ENCODE measurements at regions not wholly inside any gene's neighbourhood (a gene's known extent, or its start where the extent isn't known, plus 50 kb on each side); places are given as distances from the start of the nearest gene placed in this dataset.
"Not testable (repeated sequence)": the region's sequence is repeated elsewhere in the genome, so short reads cannot be mapped to it uniquely, and the experiment has no call there.

DNA sequence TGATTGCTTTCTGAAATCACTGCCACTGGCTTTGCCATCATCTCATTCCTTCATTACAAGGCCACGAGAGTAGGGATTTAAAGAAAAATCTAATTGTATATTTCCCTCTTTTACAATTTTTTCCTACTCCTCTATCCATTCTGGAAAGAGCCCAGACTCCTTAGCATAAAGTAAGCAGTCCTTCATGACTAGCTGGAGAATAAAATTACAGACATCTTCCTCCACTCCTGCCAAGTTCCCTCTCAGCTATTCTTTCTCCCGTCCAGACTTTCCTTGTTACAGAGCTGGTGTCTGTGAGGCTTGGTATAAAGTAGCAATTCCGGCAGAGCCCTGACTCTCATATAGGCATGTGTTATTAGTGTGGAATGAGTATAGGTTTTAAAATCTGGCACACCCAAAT is 806.8 kb downstream of the PLCL1 start:
- no peak for DNase-seq

DNA sequence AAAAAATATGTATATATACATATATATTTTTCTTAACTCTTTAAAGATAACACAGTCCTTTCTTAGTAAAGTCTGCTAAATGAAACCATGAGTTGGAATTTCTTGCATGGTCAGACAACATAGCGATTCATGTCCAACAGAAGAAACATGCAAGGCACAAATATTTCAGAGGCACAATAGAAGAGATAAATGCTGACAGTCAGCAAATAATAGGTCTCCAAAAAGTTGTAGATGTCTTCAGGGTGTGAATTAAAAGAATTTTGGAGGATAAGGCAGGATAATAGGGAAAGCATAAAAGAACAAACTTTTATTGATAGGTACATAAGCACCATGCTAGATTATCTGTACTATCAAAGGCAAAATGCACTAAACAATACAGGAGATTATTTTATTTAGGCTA is 800.2 kb downstream of the PLCL1 start:
- no peak for DNase-seq

DNA sequence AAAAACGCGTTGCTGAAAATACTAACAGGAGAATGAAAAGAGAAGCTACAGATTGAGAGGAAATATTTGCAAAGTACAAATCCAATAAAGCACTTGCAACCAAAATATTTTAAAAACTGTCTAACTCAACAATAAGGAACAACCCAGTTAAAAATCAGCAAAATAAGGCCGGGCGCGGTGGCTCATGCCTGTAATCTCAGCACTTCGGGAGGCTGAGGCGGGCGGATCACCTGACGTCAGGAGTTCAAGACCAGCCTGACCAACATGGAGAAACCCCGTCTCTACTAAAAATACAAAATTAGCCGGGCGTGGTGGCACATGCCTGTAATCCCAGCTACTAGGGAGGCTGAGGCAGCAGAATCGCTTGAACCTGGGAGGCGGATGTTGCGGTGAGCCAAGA is 798.6 kb downstream of the PLCL1 start:
- not testable (repeated sequence) for DNase-seq

DNA sequence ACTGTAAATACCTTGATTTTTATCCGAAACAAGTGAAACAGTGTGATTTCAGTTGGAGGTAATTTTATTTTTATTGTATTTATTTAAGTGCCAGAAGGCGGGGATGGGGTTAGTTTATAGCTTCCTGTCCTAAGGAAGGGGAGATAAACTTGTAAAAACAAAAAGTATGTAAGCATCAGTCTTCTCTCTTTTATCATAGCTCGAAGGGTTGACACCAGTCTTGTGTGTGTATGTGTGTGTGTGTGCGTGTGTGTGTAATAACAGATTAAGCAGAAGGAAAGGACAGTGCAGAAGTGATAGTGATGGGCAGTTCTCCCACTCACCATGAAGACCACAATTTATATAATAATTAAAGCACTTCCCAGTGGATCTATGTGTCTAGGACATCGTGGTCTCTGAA is 793.3 kb downstream of the PLCL1 start:
- DNase-seq = no peak

DNA sequence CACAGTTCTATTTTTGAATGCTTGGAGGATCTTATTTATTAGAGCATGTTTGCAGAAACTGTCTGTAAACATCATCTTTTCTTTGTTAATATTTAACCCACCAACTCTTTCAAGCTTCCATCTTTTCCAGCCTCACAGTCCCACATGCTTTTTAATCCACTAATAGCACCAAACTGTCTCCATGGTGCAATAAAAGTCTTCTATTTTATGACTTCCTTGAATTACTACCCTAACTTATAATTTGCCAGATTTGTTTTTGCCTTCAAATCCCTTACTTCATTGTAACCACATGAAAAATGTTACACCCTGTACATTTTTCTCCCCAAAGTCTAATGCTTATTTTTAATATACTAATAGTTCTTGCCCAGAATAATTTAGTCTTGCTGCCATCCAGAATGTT is 792.6 kb downstream of the PLCL1 start:
- DNase-seq = no peak

DNA sequence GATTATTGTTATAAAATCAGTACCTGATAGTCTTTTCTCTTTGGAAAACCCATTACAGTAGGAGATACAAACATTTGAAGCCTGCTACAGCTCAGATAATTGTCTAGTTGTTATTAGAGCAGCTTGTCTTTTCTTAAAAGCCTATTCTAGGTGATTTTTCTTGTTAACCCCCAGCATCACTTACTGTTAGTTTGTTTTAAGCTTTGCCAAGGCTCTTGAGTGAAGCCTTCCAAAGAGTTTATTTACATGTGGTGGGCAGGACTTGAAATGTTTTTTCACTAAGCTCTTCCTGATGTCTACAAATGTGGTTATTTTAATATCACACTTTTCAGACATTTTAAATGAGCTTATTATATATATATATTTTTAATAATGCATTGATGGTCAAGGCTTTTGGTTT is 791.3 kb downstream of the PLCL1 start:
- peak; percentile 35 for DNase-seq

DNA sequence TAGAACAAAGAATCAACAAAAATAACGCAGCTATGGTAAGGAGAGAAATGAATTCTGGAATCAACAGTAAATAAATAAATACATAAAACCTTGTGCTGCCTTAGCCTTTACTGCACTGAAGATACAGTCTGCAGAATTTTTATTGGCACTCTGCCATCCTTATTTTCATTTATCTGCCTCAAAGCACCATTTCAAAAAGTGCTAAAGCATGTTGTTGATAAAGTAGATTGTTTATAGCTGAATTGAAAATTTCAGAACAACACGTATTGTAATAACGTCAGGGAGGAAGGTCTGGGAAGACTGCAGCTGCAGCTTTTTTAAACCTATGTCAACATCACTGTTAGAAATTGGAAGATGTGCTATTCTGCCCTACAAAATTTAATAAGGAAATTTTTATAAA is 787.2 kb downstream of the PLCL1 start:
- DNase-seq = no peak

DNA sequence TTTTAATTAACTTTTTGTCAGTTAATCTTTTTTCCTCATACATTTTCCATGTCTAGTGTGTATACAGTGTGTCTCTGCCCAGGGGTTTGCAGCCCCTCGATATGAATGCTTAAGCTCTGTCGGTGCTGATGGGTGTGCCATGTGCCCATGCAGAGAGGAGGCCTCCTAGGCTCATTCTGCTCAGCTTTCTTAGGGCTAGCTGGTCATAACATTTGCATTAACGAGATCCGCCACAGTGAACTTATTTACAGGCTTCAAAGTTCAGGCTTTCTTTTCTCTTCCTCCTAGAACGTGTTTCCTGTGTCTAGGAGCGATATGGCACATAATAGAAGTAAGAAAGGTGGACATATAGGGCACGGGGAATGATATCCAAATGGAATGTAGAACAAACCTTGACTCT is 783.3 kb downstream of the PLCL1 start:
- DNase-seq = no peak

DNA sequence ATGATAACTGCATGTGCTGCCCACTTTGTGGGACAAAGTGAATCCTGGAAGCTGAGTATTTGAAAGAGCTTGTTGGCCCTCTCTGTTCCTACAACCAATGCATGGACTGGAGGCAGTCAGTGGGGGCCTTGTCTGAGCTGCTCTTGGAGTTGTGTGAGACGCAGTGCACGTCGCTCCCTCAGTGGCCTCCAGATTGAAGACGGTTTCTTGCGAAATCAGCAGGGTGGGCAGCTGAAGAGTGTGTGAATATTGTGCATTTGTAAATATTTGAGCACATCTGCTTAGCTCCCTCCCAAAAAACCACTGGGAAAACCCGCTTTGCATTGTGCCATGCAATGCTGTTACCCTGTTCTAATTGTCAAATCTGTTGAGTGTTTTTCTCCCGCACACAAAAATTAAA is 782.8 kb downstream of the PLCL1 start:
- no peak for DNase-seq

DNA sequence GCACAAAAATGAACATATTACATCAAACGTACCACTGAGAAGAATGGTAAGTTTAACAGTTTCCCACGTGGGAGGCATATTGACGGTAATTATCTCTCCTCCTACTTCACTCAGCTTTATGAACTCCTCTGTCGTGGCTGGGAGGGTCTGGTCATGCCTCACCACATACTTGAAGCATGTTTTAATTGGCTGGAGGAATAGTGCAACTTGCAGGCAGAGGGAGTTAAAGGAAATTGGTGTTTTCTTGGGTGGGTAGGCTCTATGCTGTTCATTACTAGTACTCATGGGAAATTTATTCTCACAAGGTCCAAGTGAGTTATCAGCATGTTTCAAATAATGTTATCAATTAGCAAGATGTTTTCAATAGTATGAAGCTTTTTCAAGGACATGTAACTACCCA is 767.0 kb downstream of the PLCL1 start:
- DNase-seq = no peak

DNA sequence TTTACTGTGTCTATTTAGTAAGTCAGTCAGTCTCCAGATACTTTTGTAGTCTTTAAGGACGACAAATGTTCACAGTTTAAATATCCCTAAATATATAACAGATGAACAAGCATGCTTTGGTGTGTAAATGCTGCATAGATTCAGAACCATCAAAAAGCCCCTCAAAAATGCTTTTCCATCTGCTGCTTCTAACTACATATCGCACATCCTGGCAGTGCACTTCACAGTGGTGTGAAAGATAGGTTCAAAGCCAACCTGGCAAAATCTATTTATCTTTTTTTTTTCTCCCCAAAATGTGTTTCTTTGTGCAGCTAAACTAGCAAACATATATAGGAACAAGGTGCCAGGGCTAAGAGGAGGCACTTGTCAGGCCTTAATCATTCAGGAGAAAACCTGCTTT is 753.8 kb downstream of the PLCL1 start:
- no peak for DNase-seq

DNA sequence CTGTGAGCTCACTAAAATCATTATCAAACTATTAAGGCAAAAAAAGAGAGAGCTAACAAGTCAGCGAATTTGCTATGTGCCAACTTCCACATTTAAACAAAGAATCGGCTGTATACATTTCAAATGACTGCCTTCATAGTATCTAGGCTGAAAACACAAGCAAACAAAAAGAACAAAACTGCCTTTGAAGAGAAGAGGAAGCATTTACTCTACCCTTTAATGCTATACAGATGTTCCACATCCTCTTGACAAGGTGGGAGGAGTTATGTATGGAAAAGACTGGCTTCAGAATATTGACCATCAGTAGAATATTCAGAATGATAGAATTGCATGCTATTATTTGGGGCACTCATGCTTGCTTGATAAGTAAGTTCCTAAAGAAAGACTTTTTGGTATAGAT is 741.7 kb downstream of the PLCL1 start:
- peak; percentile 5 for DNase-seq

DNA sequence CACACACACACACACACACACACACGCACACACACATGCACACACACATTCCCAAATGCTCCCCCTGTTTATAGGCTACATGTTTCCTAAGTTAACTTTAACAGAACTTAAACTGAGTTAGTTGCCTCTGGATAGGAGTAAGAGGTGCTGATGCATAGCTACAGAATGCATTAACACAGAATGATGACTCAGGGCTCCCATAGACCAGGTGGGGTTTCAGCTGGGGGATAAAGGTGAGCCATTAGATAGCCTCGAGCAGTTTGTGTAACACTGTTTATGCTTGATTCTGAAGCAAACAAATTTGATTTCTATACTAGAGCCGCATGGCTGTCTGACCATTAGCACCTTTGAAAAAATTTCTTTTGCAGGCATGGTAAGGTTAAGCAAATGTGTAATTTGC is 741.0 kb downstream of the PLCL1 start:
- no peak for DNase-seq

DNA sequence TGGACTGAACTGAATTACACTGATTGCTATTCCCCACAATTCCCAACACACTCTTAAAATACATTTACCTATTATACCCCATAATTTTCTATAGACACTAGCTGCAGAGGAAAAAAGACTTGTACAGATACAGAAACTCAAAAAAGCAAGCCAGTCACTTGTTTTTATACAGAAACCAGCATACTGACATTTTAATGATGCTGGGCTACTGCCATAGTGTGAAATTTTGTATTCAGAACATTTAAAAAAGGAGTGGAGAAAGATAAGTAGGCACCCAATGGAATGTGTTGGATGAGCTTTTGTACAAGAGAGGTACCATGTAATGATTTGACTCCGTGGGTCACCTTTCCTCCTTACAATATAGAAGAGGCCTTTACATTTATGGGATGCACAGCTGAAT is 740.1 kb downstream of the PLCL1 start:
- no peak for DNase-seq

DNA sequence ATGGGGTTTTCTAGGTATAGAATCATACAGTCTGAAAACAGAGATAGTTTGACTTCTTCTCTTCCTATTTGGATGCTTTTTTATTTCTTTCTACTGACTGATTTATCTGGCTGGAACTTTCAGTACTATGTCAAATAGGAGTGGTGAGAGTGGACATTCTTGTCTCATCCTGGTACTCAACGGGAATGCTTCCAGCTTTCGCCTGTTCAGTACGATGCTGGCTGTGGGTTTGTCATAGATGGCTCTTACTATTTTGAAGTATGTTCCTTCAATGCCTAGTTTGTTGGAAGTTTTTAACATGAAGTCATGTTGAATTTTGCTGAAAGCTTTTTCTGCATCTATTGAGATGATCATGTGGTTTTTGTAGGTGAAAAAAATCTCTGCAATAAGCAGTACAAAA is 730.4 kb downstream of the PLCL1 start:
- no peak for DNase-seq

DNA sequence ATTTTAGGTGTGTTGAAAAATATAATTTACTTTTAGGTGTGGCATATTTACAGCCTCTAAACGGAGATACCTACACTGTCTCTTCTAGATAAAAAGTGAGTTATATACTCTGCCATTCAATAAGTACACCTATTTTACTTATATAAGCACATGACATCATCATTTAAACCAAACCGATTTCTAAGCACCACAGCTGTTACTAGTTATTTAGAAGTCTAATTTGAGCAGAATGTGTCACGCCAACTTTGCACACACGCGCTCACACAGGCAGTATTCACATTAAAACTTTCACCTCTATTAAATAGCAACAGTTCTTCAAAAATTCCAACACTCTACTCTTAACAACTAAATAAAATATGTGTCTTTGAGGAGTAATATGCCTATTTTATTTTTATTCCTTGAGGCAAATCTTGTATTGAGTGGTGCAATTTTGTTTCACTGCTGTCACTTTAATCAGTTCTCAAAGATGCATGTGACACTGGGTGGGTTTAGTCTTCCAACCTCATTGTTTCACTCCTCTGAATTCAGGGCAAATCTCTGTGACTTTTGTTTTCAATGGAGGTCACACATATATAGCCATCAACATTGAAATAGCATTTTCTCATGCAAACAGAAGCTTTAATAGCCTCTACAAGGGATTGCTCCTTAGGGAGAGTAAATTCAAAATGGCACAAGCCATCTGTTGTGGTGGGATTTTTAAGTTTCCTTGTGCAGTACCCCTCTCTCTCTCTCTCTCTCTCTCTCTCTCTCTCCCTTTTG is 721.0 kb downstream of the PLCL1 start:
- DNase-seq = no peak

DNA sequence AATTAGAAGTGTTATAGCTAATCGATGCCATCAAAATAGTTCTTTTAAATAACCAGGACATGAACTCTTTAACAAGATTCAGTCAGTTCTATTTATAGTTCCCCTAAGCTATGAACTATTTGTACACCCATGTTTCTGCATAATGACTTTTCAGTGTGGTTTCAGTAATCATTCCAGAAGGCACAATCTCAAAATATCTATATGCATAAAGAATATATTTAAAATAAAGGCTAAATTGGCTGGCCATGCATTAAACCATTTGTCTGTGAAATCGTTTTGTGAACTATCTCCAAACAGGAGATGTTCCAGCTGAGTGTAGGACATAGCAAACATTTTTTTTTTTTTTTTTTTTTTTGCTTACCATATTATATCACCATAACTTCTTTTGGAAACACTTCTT is 719.3 kb downstream of the PLCL1 start:
- DNase-seq = no peak

DNA sequence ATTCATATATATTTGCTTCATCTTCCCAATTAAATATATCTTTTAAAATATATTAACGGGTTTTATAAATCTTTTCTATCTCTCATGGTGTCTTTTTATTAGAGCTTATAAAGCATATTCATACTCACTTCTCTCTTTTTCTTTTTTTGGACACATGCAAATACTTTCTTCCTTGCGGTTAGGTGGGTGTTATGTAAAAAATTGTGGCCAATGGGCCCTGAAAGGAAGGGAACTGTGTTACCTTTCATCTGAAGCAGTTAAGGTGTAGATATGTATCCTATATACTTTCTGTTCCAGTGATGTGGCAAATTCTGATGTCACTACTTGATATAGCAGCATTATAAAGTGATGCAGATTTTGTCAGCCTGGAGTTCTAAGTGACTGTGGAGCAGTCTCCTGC is 714.5 kb downstream of the PLCL1 start:
- no peak for DNase-seq

DNA sequence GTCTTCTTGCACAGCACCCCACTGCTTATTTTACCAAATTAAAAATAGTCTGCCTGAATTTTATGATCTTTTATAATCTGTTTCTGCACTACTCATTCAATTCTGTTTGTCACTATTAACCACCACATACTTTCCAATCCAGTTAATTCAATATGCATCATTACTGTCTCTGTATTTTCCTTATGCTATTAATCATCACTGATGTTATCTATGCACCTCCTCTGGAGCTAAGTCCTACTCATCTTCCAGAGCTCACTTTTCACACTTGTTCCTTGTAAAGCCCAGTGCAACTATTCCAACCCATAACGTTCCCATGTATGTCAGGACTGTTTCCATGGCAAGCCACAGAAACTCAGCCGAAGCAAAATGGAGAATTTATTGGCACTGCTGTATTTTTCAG is 713.6 kb downstream of the PLCL1 start:
- DNase-seq = no peak

DNA sequence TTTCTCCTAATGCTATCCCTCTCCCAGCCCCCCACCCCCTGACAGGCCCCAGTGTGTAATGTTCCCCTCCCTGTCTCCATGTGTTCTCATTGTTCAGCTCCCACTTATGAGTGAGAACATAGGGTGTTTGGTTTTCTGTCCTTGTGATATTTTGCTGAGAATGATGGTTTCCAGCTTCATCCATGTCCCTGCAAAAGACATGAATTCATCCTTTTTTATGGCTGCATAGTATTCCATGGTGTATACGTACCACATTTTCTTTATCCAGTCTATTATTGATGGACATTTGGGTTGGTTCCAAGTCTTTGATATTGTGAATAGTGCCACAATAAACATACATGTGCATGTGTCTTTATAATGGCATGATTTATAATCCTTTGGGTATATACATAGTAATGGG is 704.2 kb downstream of the PLCL1 start:
- not testable (repeated sequence) for DNase-seq

DNA sequence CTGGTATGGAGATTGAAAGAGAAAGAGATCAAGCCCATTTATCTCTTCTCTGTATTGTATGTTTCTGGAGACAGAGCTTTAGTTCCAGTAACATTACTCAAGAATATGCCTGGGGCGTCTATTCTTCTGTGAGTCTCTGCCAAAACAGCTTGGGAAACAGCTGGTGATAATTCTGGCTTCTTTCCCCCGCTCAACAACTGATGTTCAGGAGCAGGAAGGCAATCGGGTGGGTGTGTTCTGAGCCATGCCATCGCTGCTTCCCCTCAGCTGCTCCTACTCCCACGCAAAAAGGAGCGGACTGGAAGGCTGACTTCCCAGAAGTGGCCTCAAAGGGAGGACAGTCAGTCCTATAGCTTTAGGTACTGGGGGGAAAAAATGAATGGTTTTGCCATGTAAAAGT is 695.1 kb downstream of the PLCL1 start:
- no peak for DNase-seq

DNA sequence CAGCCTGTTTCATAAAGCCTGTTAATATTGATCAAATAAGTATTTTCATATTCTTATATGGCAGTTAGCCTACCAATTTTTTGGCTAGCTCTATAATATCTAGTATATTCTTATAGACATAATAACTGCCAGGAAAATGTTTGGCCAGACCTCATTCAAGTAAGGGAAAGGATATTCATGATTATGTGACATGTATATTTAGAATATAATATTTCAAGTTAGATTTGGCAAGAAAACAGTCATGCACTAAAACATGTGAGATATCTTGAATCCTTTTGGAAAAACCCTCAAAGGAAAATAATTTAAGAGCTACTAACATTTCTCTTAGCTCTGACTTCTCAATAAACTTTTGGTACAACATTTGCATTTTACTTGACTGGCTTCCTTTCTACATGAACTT is 694.1 kb downstream of the PLCL1 start:
- no peak for DNase-seq

DNA sequence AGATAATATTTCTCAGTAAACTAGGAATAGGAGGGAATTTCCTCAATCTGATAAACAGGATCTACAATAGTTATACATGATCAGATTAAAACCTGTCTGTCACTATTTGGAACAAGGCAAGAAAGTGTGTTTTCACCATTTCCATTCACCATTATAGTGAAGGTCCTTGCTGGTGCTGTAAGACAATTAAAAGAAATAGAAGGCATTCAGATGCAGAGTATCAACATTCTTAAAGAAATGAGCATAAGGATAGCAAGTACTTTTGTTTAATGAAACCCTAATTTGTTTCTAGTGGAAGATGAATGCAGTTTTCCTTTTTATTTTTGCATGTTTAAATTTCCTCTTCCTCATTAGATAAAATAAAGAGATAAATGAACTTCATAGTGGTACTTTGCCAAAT is 693.7 kb downstream of the PLCL1 start:
- no peak for DNase-seq

DNA sequence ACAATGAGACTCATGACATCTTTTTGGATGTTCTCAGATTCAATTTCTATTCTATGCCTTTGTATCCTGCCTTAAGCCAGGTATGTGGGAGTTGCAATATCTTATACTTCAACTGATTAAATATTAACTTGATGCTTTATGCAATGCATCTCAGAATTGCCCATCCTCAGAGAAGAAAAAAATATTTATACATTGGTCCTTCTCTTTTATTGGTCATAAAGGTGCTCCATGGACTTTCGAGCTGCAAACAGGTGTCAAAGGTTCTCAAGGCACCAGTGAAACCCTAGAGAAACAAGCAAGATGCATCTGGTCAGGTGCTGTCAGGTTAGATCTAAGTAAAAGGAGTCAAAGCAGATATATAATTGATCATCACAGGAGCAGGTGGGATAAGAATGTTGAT is 690.5 kb downstream of the PLCL1 start:
- no peak for DNase-seq

DNA sequence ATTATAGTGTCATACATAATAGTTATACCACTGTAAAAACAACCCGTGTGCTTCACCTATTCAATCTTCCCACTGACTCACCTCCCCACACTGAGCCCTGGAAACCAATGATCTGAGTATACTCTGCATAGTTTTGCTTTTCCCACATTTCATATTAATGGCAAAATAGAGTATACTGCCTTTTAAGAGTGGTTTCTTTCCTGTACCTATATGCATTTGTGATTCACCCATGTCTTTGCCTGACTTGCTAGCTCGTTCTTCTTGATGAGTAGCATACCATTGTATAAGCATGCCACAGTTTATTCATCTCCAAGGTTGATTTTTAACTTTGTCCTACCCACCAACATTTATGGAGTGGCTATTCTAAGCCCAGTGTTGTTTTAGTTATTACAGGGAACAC is 686.4 kb downstream of the PLCL1 start:
- DNase-seq = no peak

DNA sequence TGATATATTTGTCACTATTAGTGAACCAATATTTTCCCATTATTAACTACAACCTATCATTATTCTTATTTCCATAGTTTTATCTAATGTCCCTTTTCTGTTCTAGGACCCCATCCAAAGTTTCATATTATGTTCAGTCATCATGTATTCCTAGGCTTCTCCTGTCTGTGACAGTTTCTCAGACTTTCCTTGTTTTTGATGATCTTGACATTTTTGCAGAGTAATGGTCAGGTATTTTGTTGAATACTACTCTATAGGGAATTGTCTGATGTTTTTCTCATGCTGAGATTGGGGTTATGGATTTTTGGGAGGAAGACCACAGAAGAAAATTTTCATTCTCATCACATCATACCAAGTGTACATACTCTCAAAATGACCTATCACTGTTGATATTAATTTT is 684.6 kb downstream of the PLCL1 start:
- DNase-seq = no peak
